ENCODE measurements at regions not wholly inside any gene's neighbourhood (a gene's known extent, or its start where the extent isn't known, plus 50 kb on each side); places are given as distances from the start of the nearest gene placed in this dataset.
"Not testable (repeated sequence)": the region's sequence is repeated elsewhere in the genome, so short reads cannot be mapped to it uniquely, and the experiment has no call there.

GRCh38 chr6:150694889-150695288, 95.2 kb downstream of the PLEKHG1 start:
- Mint-ChIP-seq H3K36me3 (ENCODE audit: low read depth) (no peaks in the 10 kb centered on the region), H3K4me1 (peaks cover 10% of the 10 kb centered on the region), H3K4me3 (no peak overlapping the region), H3K27me3 (ENCODE audit: low read depth) (no peaks in the 10 kb centered on the region), H3K27ac (ENCODE audit: unreplicated experiment) (no peak overlapping the region), H3K9me3 (no peaks in the 10 kb centered on the region)
- no peak for DNase-seq (ENCODE audit: low read depth, low spot score)
- TF ChIP-seq CTCF (conservative IDR thresholded peaks at IDR 0.05), result no peak

GRCh38 chr6:150695652-150696051, 96.0 kb downstream of the PLEKHG1 start:
- H3K27ac Mint-ChIP-seq (ENCODE audit: unreplicated experiment), result no peak overlapping the region
- no peak for DNase-seq (ENCODE audit: low read depth, low spot score)
- peaks cover 10% of the 10 kb centered on the region for H3K4me1 Mint-ChIP-seq
- H3K36me3 Mint-ChIP-seq (ENCODE audit: low read depth), result no peaks in the 10 kb centered on the region
- no peaks in the 10 kb centered on the region for H3K27me3 Mint-ChIP-seq (ENCODE audit: low read depth)
- no peak overlapping the region for H3K4me3 Mint-ChIP-seq
- H3K9me3 Mint-ChIP-seq, result no peaks in the 10 kb centered on the region
- TF ChIP-seq CTCF (conservative IDR thresholded peaks at IDR 0.05), result no peak

- no peak for DNase-seq (ENCODE audit: low read depth, low spot score)
- H3K27me3 Mint-ChIP-seq (ENCODE audit: low read depth), result no peaks in the 10 kb centered on the region
- no peaks in the 10 kb centered on the region for H3K9me3 Mint-ChIP-seq
- peaks cover 10% of the 10 kb centered on the region for H3K4me1 Mint-ChIP-seq
- no peak overlapping the region for H3K27ac Mint-ChIP-seq (ENCODE audit: unreplicated experiment)
- no peak for TF ChIP-seq CTCF (conservative IDR thresholded peaks at IDR 0.05)
- no peaks in the 10 kb centered on the region for H3K36me3 Mint-ChIP-seq (ENCODE audit: low read depth)
- H3K4me3 Mint-ChIP-seq, result no peak overlapping the region
These were observed 96.5 kb downstream of the PLEKHG1 start for GRCh38 chr6:150696190-150696589.

GRCh38 chr6:150696918-150697317, 97.2 kb downstream of the PLEKHG1 start:
- peaks cover 10% of the 10 kb centered on the region for H3K4me1 Mint-ChIP-seq
- DNase-seq (ENCODE audit: low read depth, low spot score); H3K27me3 Mint-ChIP-seq (ENCODE audit: low read depth); H3K4me3 Mint-ChIP-seq; H3K9me3 Mint-ChIP-seq; H3K36me3 Mint-ChIP-seq (ENCODE audit: low read depth); H3K27ac Mint-ChIP-seq (ENCODE audit: unreplicated experiment): not testable (repeated sequence)

- TF ChIP-seq CTCF (conservative IDR thresholded peaks at IDR 0.05), result no peak
- no peaks in the 10 kb centered on the region for H3K9me3 Mint-ChIP-seq
- no peak overlapping the region for H3K4me3 Mint-ChIP-seq
- no peaks in the 10 kb centered on the region for H3K36me3 Mint-ChIP-seq (ENCODE audit: low read depth)
- H3K4me1 Mint-ChIP-seq, result peaks cover 7% of the 10 kb centered on the region
- no peak for DNase-seq (ENCODE audit: low read depth, low spot score)
- no peak overlapping the region for H3K27ac Mint-ChIP-seq (ENCODE audit: unreplicated experiment)
- no peaks in the 10 kb centered on the region for H3K27me3 Mint-ChIP-seq (ENCODE audit: low read depth)
These were observed 97.8 kb downstream of the PLEKHG1 start for GRCh38 chr6:150697515-150697914.

GRCh38 chr6:150698391-150698790, 98.7 kb downstream of the PLEKHG1 start:
- DNase-seq (ENCODE audit: low read depth, low spot score), result no peak
- H3K9me3 Mint-ChIP-seq, result no peaks in the 10 kb centered on the region
- TF ChIP-seq CTCF (conservative IDR thresholded peaks at IDR 0.05), result no peak
- H3K4me1 Mint-ChIP-seq, result peaks cover 4% of the 10 kb centered on the region
- H3K27me3 Mint-ChIP-seq (ENCODE audit: low read depth), result no peaks in the 10 kb centered on the region
- H3K4me3 Mint-ChIP-seq, result no peak overlapping the region
- H3K36me3 Mint-ChIP-seq (ENCODE audit: low read depth), result no peaks in the 10 kb centered on the region
- no peak overlapping the region for H3K27ac Mint-ChIP-seq (ENCODE audit: unreplicated experiment)

All from neural crest cell (in vitro differentiated cells).